Suprapubic skin (tissue), 4 donors: ENCODE measurements at regions not wholly inside any gene's neighbourhood (a gene's known extent, or its start where the extent isn't known, plus 50 kb on each side); places are given as distances from the start of the nearest gene placed in this dataset.

Experiments used
- DNase-seq, 2 donors: peaks; one replicate each; pipeline ENCODE4 v3.0.0-alpha.2; 2019; ENCODE audit warnings: low spot score in 2 of 2
- H3K27ac ChIP-seq: fragments of 200-600 bp; sonication (generic); one replicate; pipeline ENCODE4 v1.5.1; 2019
- H3K27me3 ChIP-seq: fragments of 200-600 bp; sonication (generic); one replicate; pipeline ENCODE4 v1.5.1; 2019
- H3K36me3 ChIP-seq: fragments of 200-600 bp; sonication (generic); one replicate; pipeline ENCODE4 v1.5.1; 2019
- H3K4me1 ChIP-seq: fragments of 200-600 bp; sonication (generic); one replicate; pipeline ENCODE4 v1.5.1; 2019
- H3K4me3 ChIP-seq: fragments of 200-600 bp; sonication (generic); one replicate; pipeline ENCODE4 v1.5.1; 2019; ENCODE audit warnings: mild to moderate bottlenecking
- H3K9me3 ChIP-seq: fragments of 200-600 bp; sonication (generic); one replicate; pipeline ENCODE4 v1.5.1; 2019
- CTCF ChIP-seq, 2 donors: fragments of 200-600 bp in 1 of 2; fragments of 450-650 bp in 1 of 2; sonication (generic) in 1 of 2; IDR thresholded peaks; one replicate each; pipeline ENCODE4 v1.5.1; 2016 to 2019; ENCODE audit warnings: antibody characterized with exemption in 2 of 2, mild to moderate bottlenecking in 1 of 2, moderate library complexity in 1 of 2
- EP300 ChIP-seq: sonication (generic); formaldehyde crosslinking; IDR thresholded peaks from one replicate; pipeline ENCODE4 v1.6.1; 2017; ENCODE audit warnings: antibody characterized with exemption
- POLR2A ChIP-seq, 2 donors: fragments of 450-650 bp; IDR thresholded peaks; one replicate each; pipeline ENCODE4 v1.6.1; 2017; ENCODE audit warnings: antibody characterized with exemption in 2 of 2, mild to moderate bottlenecking in 2 of 2, moderate library complexity in 2 of 2
- POLR2AphosphoS5 ChIP-seq, 3 donors: sonication (generic); formaldehyde crosslinking; IDR thresholded peaks; one replicate each; pipeline ENCODE4 v1.6.1; 2017; ENCODE audit warnings: antibody characterized with exemption in 3 of 3
- WGBS: methylation state at CpG from one replicate; pipeline ENCODE4 v1.1.5; 2018; 5-methylcytosine and 5-hydroxymethylcytosine counted together

- no peak for DNase-seq
- Histone ChIP-seq H3K27me3 (no peaks in the 10 kb centered on the region), H3K27ac (no peak overlapping the region), H3K9me3 (no peaks in the 10 kb centered on the region), H3K36me3 (no peaks in the 10 kb centered on the region), H3K4me1 (no peaks in the 10 kb centered on the region), H3K4me3 (no peak overlapping the region)
- TF ChIP-seq POLR2A (IDR thresholded peaks at IDR 0.05) = no peak
- TF ChIP-seq POLR2AphosphoS5 (IDR thresholded peaks at IDR 0.05) = no peak
- no peak for TF ChIP-seq CTCF (IDR thresholded peaks at IDR 0.05)
- TF ChIP-seq EP300 = no peak
These were observed 197.8 kb upstream of the SORCS1 start for GRCh38 chr10:107362306-107362705.

- Histone ChIP-seq H3K36me3 (no peaks in the 10 kb centered on the region), H3K4me1 (no peaks in the 10 kb centered on the region), H3K27me3 (no peaks in the 10 kb centered on the region), H3K4me3 (no peak overlapping the region), H3K27ac (no peak overlapping the region), H3K9me3 (no peaks in the 10 kb centered on the region)
- TF ChIP-seq CTCF (IDR thresholded peaks at IDR 0.05) (no peak), EP300 (no peak), POLR2AphosphoS5 (IDR thresholded peaks at IDR 0.05) (no peak), POLR2A (IDR thresholded peaks at IDR 0.05) (no peak)
- DNase-seq = no peak
These were observed 192.5 kb upstream of the SORCS1 start for GRCh38 chr10:107357033-107357432.

- TF ChIP-seq POLR2A (IDR thresholded peaks at IDR 0.05) (no peak), EP300 (no peak), POLR2AphosphoS5 (IDR thresholded peaks at IDR 0.05) (no peak), CTCF (IDR thresholded peaks at IDR 0.05) (no peak)
- WGBS = 52% methylated on average over 2 of the region's 2 CpGs
- H3K9me3 ChIP-seq = no peaks in the 10 kb centered on the region
- H3K36me3 ChIP-seq = no peaks in the 10 kb centered on the region
- no peak for DNase-seq
- H3K4me1 ChIP-seq = no peaks in the 10 kb centered on the region
- H3K4me3 ChIP-seq = no peak overlapping the region
- H3K27ac ChIP-seq = no peak overlapping the region
- no peaks in the 10 kb centered on the region for H3K27me3 ChIP-seq
These were observed 191.9 kb upstream of the SORCS1 start for GRCh38 chr10:107356396-107356795.

- no peak for DNase-seq
- Histone ChIP-seq H3K4me1 (no peaks in the 10 kb centered on the region), H3K36me3 (no peaks in the 10 kb centered on the region), H3K4me3 (no peak overlapping the region), H3K9me3 (peaks cover 3% of the 10 kb centered on the region), H3K27me3 (no peaks in the 10 kb centered on the region), H3K27ac (no peak overlapping the region)
- TF ChIP-seq EP300 (no peak), CTCF (IDR thresholded peaks at IDR 0.05) (no peak), POLR2A (IDR thresholded peaks at IDR 0.05) (no peak), POLR2AphosphoS5 (IDR thresholded peaks at IDR 0.05) (no peak)
- WGBS = 70% methylated on average over 2 of the region's 2 CpGs
These were observed 178.2 kb upstream of the SORCS1 start for GRCh38 chr10:107342711-107343110.

- 93% methylated on average over 4 of the region's 4 CpGs for WGBS
- Histone ChIP-seq H3K27me3 (no peaks in the 10 kb centered on the region), H3K36me3 (no peaks in the 10 kb centered on the region), H3K9me3 (peaks cover 3% of the 10 kb centered on the region), H3K4me1 (no peaks in the 10 kb centered on the region), H3K4me3 (no peak overlapping the region), H3K27ac (no peak overlapping the region)
- no peak for DNase-seq
- no peak for TF ChIP-seq EP300
- TF ChIP-seq POLR2A (IDR thresholded peaks at IDR 0.05) = no peak
- TF ChIP-seq POLR2AphosphoS5 (IDR thresholded peaks at IDR 0.05) = no peak
- no peak for TF ChIP-seq CTCF (IDR thresholded peaks at IDR 0.05)
These were observed 176.8 kb upstream of the SORCS1 start for GRCh38 chr10:107341281-107341680.
